OCI-LY3 (cell line): ENCODE measurements at regions not wholly inside any gene's neighbourhood (a gene's known extent, or its start where the extent isn't known, plus 50 kb on each side); places are given as distances from the start of the nearest gene placed in this dataset.

Experiments
- H2AFZ ChIP-seq: fragments of 200-600, 300-600 bp; shearing (Covaris generic); 2 replicates; pipeline ENCODE4 v1.6.0; 2014; ENCODE audit warnings: antibody characterized with exemption, low read depth, low read length
- H3K27ac ChIP-seq: fragments of 200-600, 300-600 bp; sonication (generic); 2 replicates; pipeline ENCODE4 v1.5.1; 2014; ENCODE audit warnings: mild to moderate bottlenecking, low read length, moderate library complexity, mixed read lengths
- H3K27me3 ChIP-seq: fragments of 200-600, 300-600 bp; sonication (generic); 2 replicates; pipeline ENCODE4 v1.6.1; 2014; ENCODE audit warnings: low read depth, low read length, mixed read lengths
- H3K36me3 ChIP-seq: fragments of 200-600, 300-600 bp; sonication (generic); replicated peaks from 2 replicates; pipeline ENCODE3; 2014; ENCODE audit warnings: low read depth, low read length, mixed read lengths
- H3K4me1 ChIP-seq: fragments of 300-600, 200-600 bp; sonication (generic); 2 replicates; pipeline ENCODE4 v1.6.1; 2014; ENCODE audit warnings: low read length, mixed read lengths
- H3K4me2 ChIP-seq: fragments of 200-600, 300-600 bp; sonication (generic); 2 replicates; pipeline ENCODE4 v1.6.1; 2014; ENCODE audit warnings: low read length, mixed read lengths
- H3K4me3 ChIP-seq: fragments of 300-600, 200-600 bp; sonication (generic); 2 replicates; pipeline ENCODE4 v1.5.1; 2014; ENCODE audit warnings: antibody characterized with exemption, mild to moderate bottlenecking, low read length, moderate library complexity
- H3K79me2 ChIP-seq: fragments of 300-600, 200-600 bp; shearing (Covaris generic); 2 replicates; pipeline ENCODE4 v1.6.1; 2014; ENCODE audit warnings: mild to moderate bottlenecking, low read length, mixed read lengths
- H3K9ac ChIP-seq: fragments of 300-600, 200-600 bp; shearing (Covaris generic); 2 replicates; pipeline ENCODE4 v1.6.0; 2014; ENCODE audit warnings: mild to moderate bottlenecking, low read length, moderate library complexity
- H3K9me3 ChIP-seq: fragments of 200-600, 300-600 bp; shearing (Covaris generic); 2 replicates; pipeline ENCODE4 v1.6.1; 2014; ENCODE audit warnings: low read length, mixed read lengths; ENCODE audit not compliant: insufficient read depth
- H4K20me1 ChIP-seq: fragments of 200-600, 300-600 bp; sonication (generic); 2 replicates; pipeline ENCODE4 v1.6.1; 2016; ENCODE audit warnings: low read length, mixed read lengths; ENCODE audit not compliant: insufficient read depth
- EZH2phosphoT487 ChIP-seq: fragments of 200-600 bp; shearing (Covaris generic); IDR thresholded peaks from 2 replicates; pipeline ENCODE4 v1.6.1; 2018; ENCODE audit warnings: antibody characterized with exemption, mixed run types, low read depth
- TF ChIP-seq, protein P1 (sequence below): fragments of 200-600, 300-600 bp; sonication (generic); IDR thresholded peaks from 2 replicates; pipeline ENCODE4 v1.5.1; 2014; ENCODE audit warnings: antibody characterized with exemption, low read length, low read depth

DNA sequence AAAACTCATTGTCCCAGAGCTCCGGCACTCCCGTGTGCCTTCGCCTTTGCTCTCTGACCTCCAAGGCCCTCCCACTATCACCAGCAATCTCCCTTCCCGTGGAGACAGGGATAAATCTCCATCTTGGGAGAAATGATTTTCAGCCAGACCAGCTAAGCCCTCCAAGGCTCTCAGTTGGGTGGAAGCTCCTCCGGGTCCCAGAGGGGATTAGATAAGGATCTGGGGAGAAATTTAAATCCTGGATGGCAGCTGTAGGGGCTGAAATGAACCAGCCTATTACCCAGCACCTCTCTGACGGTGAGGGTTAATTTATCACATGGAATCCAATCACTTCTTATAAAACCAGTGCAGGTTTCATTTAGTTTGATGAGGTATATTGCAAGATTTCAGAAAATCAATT, 366.2 kb downstream of the FBXW7 start:
- Histone ChIP-seq H3K79me2 (no peaks in the 10 kb centered on the region), H3K27me3 (peaks cover 4% of the 10 kb centered on the region; the same call in 1 of the 2 replicates), H3K9me3 (no peaks in the 10 kb centered on the region), H3K4me3 (no peak overlapping the region), H3K4me1 (no peaks in the 10 kb centered on the region), H3K27ac (no peak overlapping the region), H3K36me3 (no peaks in the 10 kb centered on the region), H4K20me1 (no peaks in the 10 kb centered on the region), H2AFZ (no peak overlapping the region), H3K4me2 (no peak overlapping the region), H3K9ac (no peak overlapping the region)
- TF ChIP-seq, protein P1, sequence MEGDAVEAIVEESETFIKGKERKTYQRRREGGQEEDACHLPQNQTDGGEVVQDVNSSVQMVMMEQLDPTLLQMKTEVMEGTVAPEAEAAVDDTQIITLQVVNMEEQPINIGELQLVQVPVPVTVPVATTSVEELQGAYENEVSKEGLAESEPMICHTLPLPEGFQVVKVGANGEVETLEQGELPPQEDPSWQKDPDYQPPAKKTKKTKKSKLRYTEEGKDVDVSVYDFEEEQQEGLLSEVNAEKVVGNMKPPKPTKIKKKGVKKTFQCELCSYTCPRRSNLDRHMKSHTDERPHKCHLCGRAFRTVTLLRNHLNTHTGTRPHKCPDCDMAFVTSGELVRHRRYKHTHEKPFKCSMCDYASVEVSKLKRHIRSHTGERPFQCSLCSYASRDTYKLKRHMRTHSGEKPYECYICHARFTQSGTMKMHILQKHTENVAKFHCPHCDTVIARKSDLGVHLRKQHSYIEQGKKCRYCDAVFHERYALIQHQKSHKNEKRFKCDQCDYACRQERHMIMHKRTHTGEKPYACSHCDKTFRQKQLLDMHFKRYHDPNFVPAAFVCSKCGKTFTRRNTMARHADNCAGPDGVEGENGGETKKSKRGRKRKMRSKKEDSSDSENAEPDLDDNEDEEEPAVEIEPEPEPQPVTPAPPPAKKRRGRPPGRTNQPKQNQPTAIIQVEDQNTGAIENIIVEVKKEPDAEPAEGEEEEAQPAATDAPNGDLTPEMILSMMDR = no peak
- TF ChIP-seq EZH2phosphoT487 = no peak

DNA sequence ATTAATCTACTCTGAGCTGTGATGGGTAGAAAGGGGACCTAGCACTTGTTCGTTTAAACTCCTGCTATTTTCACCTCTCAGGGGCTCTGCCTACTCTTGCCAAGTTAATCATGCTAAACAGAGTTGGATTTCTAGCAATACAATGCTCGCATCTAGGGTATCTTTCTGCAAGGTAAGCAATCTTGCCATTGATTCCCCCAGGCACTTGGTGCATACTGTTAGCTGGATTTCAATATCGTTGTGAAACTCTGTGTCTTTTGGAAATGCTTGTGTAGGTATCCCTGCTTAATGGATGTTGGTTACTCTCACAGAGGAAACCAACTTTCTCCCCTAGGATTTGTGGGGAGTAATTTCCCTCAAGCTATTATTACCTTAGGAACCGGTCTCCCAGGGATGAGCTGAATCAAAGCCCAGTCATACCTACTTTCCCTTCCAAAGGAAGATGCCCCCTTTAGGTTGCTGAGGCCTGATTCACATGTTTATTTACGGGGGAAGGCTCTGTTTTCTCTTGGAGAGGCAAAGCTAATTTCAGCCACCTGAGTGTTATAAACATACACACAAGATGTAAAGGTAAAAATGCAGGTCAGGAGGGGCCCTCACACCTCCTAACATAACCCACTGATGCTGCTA, 366.8 kb downstream of the FBXW7 start:
- H2AFZ ChIP-seq = no peak overlapping the region
- H3K9ac ChIP-seq = no peak overlapping the region
- no peaks in the 10 kb centered on the region for H4K20me1 ChIP-seq
- TF ChIP-seq, protein P1 = no peak
- TF ChIP-seq EZH2phosphoT487 = no peak
- H3K27me3 ChIP-seq = peaks cover 6% of the 10 kb centered on the region; the same call in 1 of the 2 replicates
- H3K4me3 ChIP-seq = no peak overlapping the region
- no peaks in the 10 kb centered on the region for H3K4me1 ChIP-seq
- H3K9me3 ChIP-seq = no peaks in the 10 kb centered on the region
- H3K36me3 ChIP-seq = no peaks in the 10 kb centered on the region
- H3K27ac ChIP-seq = no peak overlapping the region
- H3K4me2 ChIP-seq = no peak overlapping the region
- no peaks in the 10 kb centered on the region for H3K79me2 ChIP-seq

DNA sequence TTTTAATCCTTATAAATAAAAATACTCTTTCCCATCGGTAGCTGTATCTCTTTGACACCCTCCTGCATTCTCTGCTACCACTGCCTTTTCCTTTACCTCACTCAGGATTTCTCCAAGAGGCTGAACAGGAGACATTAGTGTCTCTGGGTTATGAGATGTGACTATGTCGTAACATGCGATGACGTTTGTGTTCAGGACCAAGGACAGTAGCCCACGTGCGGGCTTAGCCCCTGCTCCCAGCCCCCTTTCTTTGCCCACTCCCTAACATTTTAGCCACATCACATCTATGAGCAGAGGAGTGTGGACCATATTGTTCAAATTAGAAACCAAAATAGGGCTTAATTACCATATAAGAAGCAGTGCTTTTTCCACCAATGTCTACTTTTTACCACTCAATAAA, 369.3 kb downstream of the FBXW7 start:
- H3K9me3 ChIP-seq = no peaks in the 10 kb centered on the region
- H3K27ac ChIP-seq = no peak overlapping the region
- no peaks in the 10 kb centered on the region for H4K20me1 ChIP-seq
- no peak overlapping the region for H3K4me3 ChIP-seq
- H3K9ac ChIP-seq = no peak overlapping the region
- H3K79me2 ChIP-seq = no peaks in the 10 kb centered on the region
- TF ChIP-seq, protein P1 = no peak
- no peak for TF ChIP-seq EZH2phosphoT487
- H3K4me1 ChIP-seq = peaks cover 7% of the 10 kb centered on the region; the same call in 1 of the 2 replicates
- H2AFZ ChIP-seq = no peak overlapping the region
- no peak overlapping the region for H3K4me2 ChIP-seq
- H3K36me3 ChIP-seq = no peaks in the 10 kb centered on the region
- H3K27me3 ChIP-seq = peaks cover 14% of the 10 kb centered on the region

DNA sequence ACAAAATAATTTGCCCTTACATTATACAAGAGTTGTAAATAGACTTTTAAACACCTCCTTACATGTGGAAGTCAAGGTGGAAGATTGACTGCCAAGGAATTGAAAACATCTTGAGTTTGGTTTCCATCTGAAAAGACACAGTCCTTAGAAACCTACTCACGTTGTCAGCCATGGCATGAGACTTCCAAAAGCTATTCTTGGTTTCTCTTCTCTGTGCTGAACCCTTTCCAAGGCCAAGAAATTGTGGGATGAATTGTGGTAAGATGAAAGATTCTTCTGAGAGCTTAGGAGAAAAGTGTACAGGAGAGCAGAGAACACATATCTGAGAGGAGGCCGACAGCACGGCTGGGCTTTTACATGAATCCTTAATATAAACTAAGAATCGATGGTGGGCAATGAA, 370.0 kb downstream of the FBXW7 start:
- TF ChIP-seq, protein P1 = no peak
- TF ChIP-seq EZH2phosphoT487 = no peak
- Histone ChIP-seq H3K27ac (no peak overlapping the region), H3K9me3 (no peaks in the 10 kb centered on the region), H3K79me2 (no peaks in the 10 kb centered on the region), H3K4me1 (peaks cover 7% of the 10 kb centered on the region; the same call in 1 of the 2 replicates), H3K4me3 (no peak overlapping the region), H3K27me3 (peaks cover 21% of the 10 kb centered on the region), H3K9ac (no peak overlapping the region), H3K36me3 (no peaks in the 10 kb centered on the region), H3K4me2 (no peak overlapping the region), H4K20me1 (no peaks in the 10 kb centered on the region), H2AFZ (no peak overlapping the region)
